Large intestine (tissue), 3 donors: ENCODE measurements at regions not wholly inside any gene's neighbourhood (a gene's known extent, or its start where the extent isn't known, plus 50 kb on each side); places are given as distances from the start of the nearest gene placed in this dataset.

ENCODE experiments used
- DNase-seq, 2 donors: peaks; one replicate each; pipeline versions ENCODE4 v3.0.0 to v3.0.0-alpha.2; 2013
- H3K27ac ChIP-seq: one replicate; pipeline ENCODE4 v1.5.1; 2013; ENCODE audit warnings: low read length
- H3K27me3 ChIP-seq: 2 replicates; pipeline ENCODE4 v1.6.1; 2013; ENCODE audit warnings: low read length; ENCODE audit not compliant: control insufficient read depth, insufficient read depth
- H3K36me3 ChIP-seq: 2 replicates; pipeline ENCODE4 v1.6.1; 2013; ENCODE audit warnings: low read length; ENCODE audit not compliant: control insufficient read depth, insufficient read depth
- H3K4me1 ChIP-seq: one replicate; pipeline ENCODE4 v1.6.1; 2013; ENCODE audit warnings: low read length; ENCODE audit not compliant: control insufficient read depth, insufficient read depth
- H3K4me3 ChIP-seq: one replicate; pipeline ENCODE4 v1.5.1; 2013; ENCODE audit warnings: low read length
- H3K9me3 ChIP-seq: one replicate; pipeline ENCODE4 v1.6.1; 2013; ENCODE audit warnings: mild to moderate bottlenecking, low read depth, low read length, moderate library complexity; ENCODE audit not compliant: control insufficient read depth
- WGBS: methylation state at CpG from one replicate; pipeline ENCODE4 v1.1.5; 2013; ENCODE audit warnings: low lambda C conversion rate; ENCODE audit not compliant: insufficient coverage; 5-methylcytosine and 5-hydroxymethylcytosine counted together

GRCh38 chr10:113402602-113403001 is 150.3 kb upstream of the HABP2 start:
- peaks cover 3% of the 10 kb centered on the region for H3K9me3 ChIP-seq
- H3K36me3 ChIP-seq = no peaks in the 10 kb centered on the region
- no peak overlapping the region for H3K27ac ChIP-seq
- H3K4me1 ChIP-seq = no peaks in the 10 kb centered on the region
- H3K4me3 ChIP-seq = no peak overlapping the region
- no peak for DNase-seq
- WGBS = no CpG with 5 or more reads among the region's 3 CpGs
- H3K27me3 ChIP-seq = peaks cover 2% of the 10 kb centered on the region

- Histone ChIP-seq H3K4me3 (no peak overlapping the region), H3K36me3 (no peaks in the 10 kb centered on the region), H3K27me3 (peaks cover 3% of the 10 kb centered on the region), H3K9me3 (no peaks in the 10 kb centered on the region), H3K4me1 (no peaks in the 10 kb centered on the region), H3K27ac (no peak overlapping the region)
- no CpG with 5 or more reads among the region's 7 CpGs for WGBS
- DNase-seq = no peak
Measured at GRCh38 chr10:113407218-113407617, 145.6 kb upstream of the HABP2 start.

GRCh38 chr10:113409175-113409574 is 143.7 kb upstream of the HABP2 start:
- Histone ChIP-seq H3K4me3 (no peak overlapping the region), H3K27me3 (peaks cover 3% of the 10 kb centered on the region), H3K4me1 (no peaks in the 10 kb centered on the region), H3K36me3 (no peaks in the 10 kb centered on the region), H3K27ac (no peak overlapping the region), H3K9me3 (no peaks in the 10 kb centered on the region)
- no CpG with 5 or more reads among the region's 10 CpGs for WGBS
- DNase-seq = no peak

GRCh38 chr10:113410618-113411017 is 142.2 kb upstream of the HABP2 start:
- no peak for DNase-seq
- WGBS = 11% methylated on average over 1 of the region's 2 CpGs
- H3K4me3 ChIP-seq = no peak overlapping the region
- H3K36me3 ChIP-seq = no peaks in the 10 kb centered on the region
- no peak overlapping the region for H3K27ac ChIP-seq
- no peaks in the 10 kb centered on the region for H3K9me3 ChIP-seq
- H3K4me1 ChIP-seq = no peaks in the 10 kb centered on the region
- H3K27me3 ChIP-seq = peaks cover 8% of the 10 kb centered on the region

DNA sequence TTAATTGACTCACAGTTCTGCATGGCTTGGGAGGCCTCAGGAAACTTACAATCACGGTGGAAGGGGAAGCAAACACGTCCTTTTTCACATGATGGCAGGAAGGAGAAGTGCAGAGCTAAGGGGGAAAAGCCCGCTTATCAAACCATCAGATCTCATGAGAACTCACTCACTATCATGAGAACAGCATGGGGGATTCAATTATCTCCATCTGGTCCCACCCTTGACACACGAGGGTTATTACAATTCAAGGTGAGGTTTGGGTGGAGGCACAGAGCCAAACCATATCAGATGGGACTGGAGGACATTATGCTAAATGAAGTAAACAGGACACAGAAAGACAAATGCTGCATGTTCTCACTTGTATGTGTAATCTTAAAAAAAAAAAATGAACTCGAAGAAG is 141.4 kb upstream of the HABP2 start:
- Histone ChIP-seq H3K9me3 (no peaks in the 10 kb centered on the region), H3K4me3 (no peak overlapping the region), H3K4me1 (no peaks in the 10 kb centered on the region), H3K27ac (no peak overlapping the region), H3K36me3 (no peaks in the 10 kb centered on the region), H3K27me3 (peaks cover 11% of the 10 kb centered on the region)
- WGBS = 81% methylated on average over 2 of the region's 5 CpGs
- no peak for DNase-seq

- H3K9me3 ChIP-seq = no peaks in the 10 kb centered on the region
- H3K4me3 ChIP-seq = no peak overlapping the region
- no peak for DNase-seq
- H3K4me1 ChIP-seq = no peaks in the 10 kb centered on the region
- H3K36me3 ChIP-seq = no peaks in the 10 kb centered on the region
- WGBS = 71% methylated on average over 1 of the region's 3 CpGs
- H3K27ac ChIP-seq = no peak overlapping the region
- peaks cover 11% of the 10 kb centered on the region for H3K27me3 ChIP-seq
Measured at GRCh38 chr10:113412161-113412560, 140.7 kb upstream of the HABP2 start.

- no peaks in the 10 kb centered on the region for H3K36me3 ChIP-seq
- H3K9me3 ChIP-seq = no peaks in the 10 kb centered on the region
- no peaks in the 10 kb centered on the region for H3K4me1 ChIP-seq
- no peak for DNase-seq
- no peak overlapping the region for H3K4me3 ChIP-seq
- H3K27me3 ChIP-seq = peaks cover 11% of the 10 kb centered on the region
- no peak overlapping the region for H3K27ac ChIP-seq
Measured at GRCh38 chr10:113414543-113414942, 138.3 kb upstream of the HABP2 start.

- no peak for DNase-seq
- Histone ChIP-seq H3K4me1 (no peaks in the 10 kb centered on the region), H3K9me3 (no peaks in the 10 kb centered on the region), H3K4me3 (no peak overlapping the region), H3K27me3 (peaks cover 11% of the 10 kb centered on the region), H3K27ac (no peak overlapping the region), H3K36me3 (no peaks in the 10 kb centered on the region)
- WGBS = no CpG with 5 or more reads among the region's 3 CpGs
Measured at GRCh38 chr10:113415246-113415645, 137.6 kb upstream of the HABP2 start.

DNA sequence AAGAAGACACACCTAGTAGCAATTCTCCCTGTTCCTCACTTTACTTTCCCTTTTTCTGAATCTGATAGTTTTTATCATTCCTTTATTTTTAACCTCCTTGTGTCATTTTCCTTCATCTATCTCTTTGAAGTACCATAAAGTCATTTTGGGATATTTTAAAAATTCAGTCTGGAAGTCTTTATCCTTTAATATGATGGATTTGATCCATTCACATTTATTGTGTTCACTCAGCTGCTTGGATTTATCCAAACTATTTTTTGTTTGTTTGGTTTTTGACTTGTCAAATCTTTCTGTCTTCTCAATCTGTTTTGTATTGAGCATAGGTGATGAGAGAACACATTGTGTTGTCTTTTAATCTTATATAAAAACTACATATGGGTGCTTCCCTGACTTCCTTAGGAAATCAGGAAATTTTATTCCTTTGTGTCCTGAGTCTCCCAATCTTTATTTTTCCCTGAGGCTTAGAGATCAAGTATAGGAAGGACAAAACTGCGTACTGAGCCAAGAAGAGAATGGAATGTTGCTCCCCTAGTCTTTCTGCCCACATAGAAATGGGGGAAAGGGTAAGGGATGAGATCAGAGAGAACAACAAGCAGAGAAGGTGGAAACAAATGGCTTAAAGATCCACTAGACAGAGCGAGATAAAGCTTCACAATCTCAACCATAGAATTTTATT is 132.7 kb upstream of the HABP2 start:
- no peaks in the 10 kb centered on the region for H3K4me1 ChIP-seq
- WGBS = 44% methylated on average over 1 of the region's 2 CpGs
- no peak overlapping the region for H3K4me3 ChIP-seq
- no peak overlapping the region for H3K27ac ChIP-seq
- no peaks in the 10 kb centered on the region for H3K36me3 ChIP-seq
- H3K27me3 ChIP-seq = peaks cover 6% of the 10 kb centered on the region
- DNase-seq = no peak
- no peaks in the 10 kb centered on the region for H3K9me3 ChIP-seq

DNA sequence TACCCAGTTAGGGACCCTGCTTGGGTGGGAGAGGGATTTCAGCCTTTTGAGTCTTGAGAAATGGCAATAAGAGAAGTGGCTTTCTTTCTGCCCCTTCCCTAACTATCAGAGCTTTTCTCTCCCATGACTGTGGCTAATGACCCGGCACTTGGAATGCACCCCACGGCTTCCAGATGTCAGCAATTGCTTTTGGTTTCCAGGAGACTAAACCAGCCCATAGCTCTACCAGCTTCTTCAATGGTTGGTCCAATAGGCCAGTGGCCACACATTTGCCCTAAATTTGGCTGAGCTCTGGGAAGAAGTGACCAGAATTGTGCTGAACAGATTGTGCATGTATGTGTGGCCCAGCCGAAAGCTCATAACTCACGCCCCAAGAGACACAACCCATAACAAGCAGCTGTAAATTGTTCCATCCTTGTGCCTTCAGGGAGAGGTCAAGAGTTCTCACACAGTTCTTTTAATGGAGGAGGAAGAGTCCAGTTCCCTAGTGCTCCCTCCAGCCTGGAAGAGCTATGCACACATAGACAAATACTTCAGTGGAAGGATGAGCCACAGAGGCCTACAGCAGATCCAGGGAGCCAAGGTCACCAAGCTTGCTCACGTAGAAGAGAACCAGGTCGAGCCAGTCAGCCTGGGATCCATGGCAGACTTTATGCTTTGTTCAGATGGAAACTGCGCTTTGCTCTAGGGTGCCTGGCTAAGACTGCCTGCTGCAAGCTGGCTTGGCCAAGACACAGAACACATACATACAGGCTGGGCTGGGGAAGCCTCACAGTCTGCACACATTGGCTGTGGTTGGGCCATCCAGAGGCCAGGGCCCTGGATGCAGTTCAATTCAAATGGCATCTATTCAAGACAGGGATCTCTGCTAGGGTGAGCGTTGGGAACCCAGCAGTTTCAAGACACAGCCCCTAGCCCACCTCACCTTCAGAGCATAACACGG is 131.8 kb upstream of the HABP2 start:
- Histone ChIP-seq H3K4me3 (no peak overlapping the region), H3K27ac (no peak overlapping the region), H3K36me3 (no peaks in the 10 kb centered on the region), H3K27me3 (peaks cover 3% of the 10 kb centered on the region), H3K9me3 (no peaks in the 10 kb centered on the region), H3K4me1 (no peaks in the 10 kb centered on the region)
- WGBS = no CpG with 5 or more reads among the region's 9 CpGs
- DNase-seq = no peak
